C4-2B (cell line): ENCODE measurements at regions not wholly inside any gene's neighbourhood (a gene's known extent, or its start where the extent isn't known, plus 50 kb on each side); places are given as distances from the start of the nearest gene placed in this dataset.

Experiments
- CTCF ChIP-seq: fragments of 450-650 bp; conservative IDR thresholded peaks from 2 replicates; pipeline ENCODE4 v1.5.1; 2017; ENCODE audit warnings: mild to moderate bottlenecking
- ZFX ChIP-seq: fragments of 450-650 bp; IDR thresholded peaks from 2 replicates; pipeline ENCODE4 v1.6.1; 2017

- no peak for TF ChIP-seq CTCF
- TF ChIP-seq ZFX = no peak
Measured at GRCh38 chr4:37555322-37555721, 130.9 kb downstream of the RELL1 start.
